D721Med (cell line): ENCODE measurements at regions not wholly inside any gene's neighbourhood (a gene's known extent, or its start where the extent isn't known, plus 50 kb on each side); places are given as distances from the start of the nearest gene placed in this dataset.
"Not testable (repeated sequence)": the region's sequence is repeated elsewhere in the genome, so short reads cannot be mapped to it uniquely, and the experiment has no call there.

ENCODE experiments used
- DNase-seq: peaks from one replicate; pipeline ENCODE4 v3.0.0; 2011; ENCODE audit warnings: low spot score; ENCODE audit not compliant: insufficient read length
- FAIRE-seq: peaks from 2 replicates; lab custom pipeline; 2011; peaks lifted over from hg19 to GRCh38; lab: Jason Lieb, UNC
- TF ChIP-seq, protein P1 (sequence below): IDR thresholded peaks from 2 replicates; pipeline ENCODE4 v1.5.1; 2012; ENCODE audit warnings: mild to moderate bottlenecking, control low read depth; ENCODE audit not compliant: insufficient read depth; ENCODE audit errors: missing control alignments

DNA sequence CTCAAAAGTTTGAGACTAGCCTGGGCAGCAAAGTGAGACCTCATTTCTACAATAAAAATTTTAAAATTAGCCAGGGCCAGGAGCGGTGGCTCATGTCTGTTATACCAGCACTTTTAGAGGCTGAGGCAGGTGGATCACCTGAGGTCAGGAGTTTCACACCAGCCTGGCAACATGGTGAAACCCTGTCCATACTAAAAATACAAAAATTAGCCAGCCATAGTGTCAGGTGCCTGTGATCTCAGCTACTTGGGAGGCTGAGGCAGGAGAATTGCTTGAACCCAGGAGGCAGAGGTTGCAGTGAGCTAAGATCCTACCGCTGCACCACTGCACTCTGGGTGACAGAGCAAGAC is 85.1 kb upstream of the MAP4 start:
- FAIRE-seq, result not testable (repeated sequence)

GRCh38 chr3:48092270-48092669 is 76.1 kb upstream of the MAP4 start:
- TF ChIP-seq, protein P1, sequence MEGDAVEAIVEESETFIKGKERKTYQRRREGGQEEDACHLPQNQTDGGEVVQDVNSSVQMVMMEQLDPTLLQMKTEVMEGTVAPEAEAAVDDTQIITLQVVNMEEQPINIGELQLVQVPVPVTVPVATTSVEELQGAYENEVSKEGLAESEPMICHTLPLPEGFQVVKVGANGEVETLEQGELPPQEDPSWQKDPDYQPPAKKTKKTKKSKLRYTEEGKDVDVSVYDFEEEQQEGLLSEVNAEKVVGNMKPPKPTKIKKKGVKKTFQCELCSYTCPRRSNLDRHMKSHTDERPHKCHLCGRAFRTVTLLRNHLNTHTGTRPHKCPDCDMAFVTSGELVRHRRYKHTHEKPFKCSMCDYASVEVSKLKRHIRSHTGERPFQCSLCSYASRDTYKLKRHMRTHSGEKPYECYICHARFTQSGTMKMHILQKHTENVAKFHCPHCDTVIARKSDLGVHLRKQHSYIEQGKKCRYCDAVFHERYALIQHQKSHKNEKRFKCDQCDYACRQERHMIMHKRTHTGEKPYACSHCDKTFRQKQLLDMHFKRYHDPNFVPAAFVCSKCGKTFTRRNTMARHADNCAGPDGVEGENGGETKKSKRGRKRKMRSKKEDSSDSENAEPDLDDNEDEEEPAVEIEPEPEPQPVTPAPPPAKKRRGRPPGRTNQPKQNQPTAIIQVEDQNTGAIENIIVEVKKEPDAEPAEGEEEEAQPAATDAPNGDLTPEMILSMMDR, result no peak
- FAIRE-seq, result no peak
- DNase-seq, result no peak

More for the DNA sequence above, 85.1 kb upstream of the MAP4 start:
- not testable (repeated sequence) for DNase-seq

DNA sequence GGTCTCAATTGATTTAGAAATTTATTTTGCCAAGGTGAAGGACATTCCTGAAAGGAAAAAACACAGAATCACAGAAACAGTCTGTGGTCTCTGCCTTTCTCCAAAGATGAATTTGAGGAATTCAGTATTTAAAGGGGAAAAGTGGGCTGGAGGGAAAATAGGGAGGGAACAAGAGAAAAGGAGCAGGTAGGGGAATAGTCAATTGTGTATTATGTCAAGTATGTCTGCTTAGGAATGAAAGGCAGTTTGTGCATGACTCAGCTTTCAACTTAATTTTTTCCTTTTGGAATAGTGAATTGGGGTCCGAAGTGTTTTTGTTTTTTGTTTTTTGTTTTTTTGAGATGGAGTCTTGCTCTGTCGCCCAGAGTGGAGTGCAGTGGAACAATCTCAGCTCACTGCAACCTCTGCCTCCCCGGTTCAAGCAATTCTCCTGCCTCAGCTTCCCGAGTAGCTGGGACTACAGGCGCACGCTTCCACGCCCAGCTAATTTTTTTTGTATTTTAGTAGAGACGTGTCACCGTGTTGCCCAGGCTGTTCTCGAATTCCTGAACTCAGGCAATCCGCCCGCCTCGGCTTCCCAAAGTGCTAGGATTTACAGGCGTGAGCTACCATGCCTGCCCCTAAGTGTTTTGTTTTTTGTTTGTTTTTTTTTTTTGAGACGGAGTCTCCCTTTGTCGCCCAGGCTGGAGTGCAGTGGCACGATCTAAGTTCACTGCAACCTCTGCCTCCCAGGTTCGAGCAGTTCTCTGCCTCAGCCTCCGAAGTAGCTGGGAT is 74.1 kb upstream of the MAP4 start:
- TF ChIP-seq, protein P1, result no peak
- FAIRE-seq (no peak), DNase-seq (no peak)

GRCh38 chr3:48088749-48089466 is 72.7 kb upstream of the MAP4 start:
- DNase-seq (peak; percentile 76), FAIRE-seq (no peak)
- TF ChIP-seq, protein P1, result no peak

DNA sequence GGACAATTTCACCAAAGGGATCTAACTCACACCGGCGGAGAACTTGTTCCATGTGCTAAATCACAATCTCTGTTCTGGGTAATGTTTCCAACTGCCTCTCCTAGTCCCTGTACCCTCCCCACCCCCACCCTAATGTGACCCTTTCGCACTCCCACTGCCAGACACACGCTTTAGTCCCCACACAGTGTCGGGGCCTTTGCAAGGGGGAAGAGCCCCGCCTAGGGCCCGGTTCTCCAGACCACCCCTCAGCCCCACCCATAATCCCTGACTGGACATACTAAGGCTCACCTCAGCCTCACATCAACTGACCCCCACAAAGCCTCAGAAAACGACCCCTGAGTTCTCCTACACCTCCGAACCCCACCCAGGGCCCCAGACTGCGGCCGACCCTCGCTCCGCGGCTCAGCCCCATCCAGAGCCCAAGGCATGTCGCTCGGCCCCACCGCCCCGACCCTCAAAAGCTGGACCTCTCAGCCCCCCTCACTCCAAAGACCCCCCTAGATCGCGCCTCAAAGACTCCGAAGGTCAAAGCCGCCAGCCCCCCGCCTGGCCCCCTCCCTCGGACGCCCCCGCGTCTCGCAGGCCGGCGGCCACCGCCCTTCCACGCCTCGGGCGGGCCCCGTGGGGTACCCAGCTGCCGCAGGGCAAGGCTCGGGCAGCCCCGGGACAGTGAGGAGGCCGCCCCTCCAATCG is 72.0 kb upstream of the MAP4 start:
- TF ChIP-seq, protein P1, result no peak
- FAIRE-seq (no peak), DNase-seq (no peak)

GRCh38 chr3:48086705-48087104 is 70.5 kb upstream of the MAP4 start:
- FAIRE-seq, result no peak
- TF ChIP-seq, protein P1, result no peak
- DNase-seq, result no peak

GRCh38 chr3:48084929-48085328 is 68.7 kb upstream of the MAP4 start:
- DNase-seq, result no peak
- no peak for FAIRE-seq
- TF ChIP-seq, protein P1, result no peak
